Memory B cell (primary cell): ENCODE measurements at regions not wholly inside any gene's neighbourhood (a gene's known extent, or its start where the extent isn't known, plus 50 kb on each side); places are given as distances from the start of the nearest gene placed in this dataset.
A peak's percentile ranks its signal among the peaks of the same experiment; 100 is the strongest.

Experiments
- ATAC-seq: fragments of 150-1000 bp; cut with Tn5 transposase; 2 replicates; pipeline ENCODE4 v1.10.0; 2021; ENCODE audit warnings: low read depth, mild to moderate bottlenecking, moderate library complexity
- DNase-seq, 2 donors: peaks; one replicate each; pipeline ENCODE4 v3.0.0; 2022; ENCODE audit warnings: low spot score in 2 of 2
- H3K27ac Mint-ChIP-seq: one replicate; pipeline ENCODE4 v1.8.0; 2022; ENCODE audit warnings: mild to moderate bottlenecking, moderate library complexity, mixed read lengths
- H3K27me3 Mint-ChIP-seq: one replicate; pipeline ENCODE4 v1.8.0; 2022; ENCODE audit warnings: mixed read lengths
- H3K36me3 Mint-ChIP-seq: one replicate; pipeline ENCODE4 v1.8.0; 2022; ENCODE audit warnings: mild to moderate bottlenecking, mixed read lengths
- H3K4me1 Mint-ChIP-seq: one replicate; pipeline ENCODE4 v1.8.0; 2022; ENCODE audit warnings: mixed read lengths
- H3K4me3 Mint-ChIP-seq: one replicate; pipeline ENCODE4 v1.8.0; 2022; ENCODE audit warnings: mild to moderate bottlenecking, moderate library complexity, mixed read lengths
- H3K9me3 Mint-ChIP-seq: one replicate; pipeline ENCODE4 v1.8.0; 2022; ENCODE audit warnings: mixed read lengths

DNA sequence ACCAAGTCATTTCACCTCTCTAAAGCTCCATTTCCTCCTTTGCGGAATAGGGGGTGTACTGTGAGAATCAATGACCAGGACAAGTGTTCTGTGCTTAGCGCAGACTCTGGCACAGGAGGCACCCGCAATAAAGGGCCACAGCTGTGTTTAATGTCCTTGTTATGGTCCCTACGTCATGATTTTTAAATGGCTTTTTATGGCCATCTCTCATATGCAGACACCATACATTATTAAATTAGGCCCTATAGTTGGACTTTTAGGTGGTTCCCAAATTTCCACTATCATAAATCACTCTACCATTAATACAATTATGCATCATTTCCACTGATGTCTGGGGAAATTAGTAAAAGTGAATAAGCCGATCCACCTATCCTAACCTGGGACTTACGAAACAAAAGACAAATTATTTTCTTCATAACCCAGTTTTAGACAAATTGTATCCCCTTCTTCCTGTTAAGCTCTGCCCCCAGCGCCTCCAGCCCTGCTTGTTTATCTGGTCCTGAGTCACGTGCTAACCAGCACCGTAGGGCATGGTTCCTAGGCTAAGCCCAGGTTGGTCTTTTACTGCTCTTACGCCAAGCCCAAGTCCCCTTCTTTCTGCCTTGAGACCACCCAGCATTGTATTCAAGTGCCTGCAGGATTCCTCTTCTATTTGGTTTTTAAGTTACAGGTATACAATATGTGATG is 278.3 kb downstream of the SHQ1 start:
- DNase-seq = no peak
- H3K36me3 Mint-ChIP-seq = no peaks in the 10 kb centered on the region
- peaks cover 7% of the 10 kb centered on the region for H3K27me3 Mint-ChIP-seq
- H3K9me3 Mint-ChIP-seq = no peaks in the 10 kb centered on the region
- no peak overlapping the region for H3K4me3 Mint-ChIP-seq
- H3K4me1 Mint-ChIP-seq = no peaks in the 10 kb centered on the region
- no peak overlapping the region for H3K27ac Mint-ChIP-seq
- ATAC-seq = no peak

DNA sequence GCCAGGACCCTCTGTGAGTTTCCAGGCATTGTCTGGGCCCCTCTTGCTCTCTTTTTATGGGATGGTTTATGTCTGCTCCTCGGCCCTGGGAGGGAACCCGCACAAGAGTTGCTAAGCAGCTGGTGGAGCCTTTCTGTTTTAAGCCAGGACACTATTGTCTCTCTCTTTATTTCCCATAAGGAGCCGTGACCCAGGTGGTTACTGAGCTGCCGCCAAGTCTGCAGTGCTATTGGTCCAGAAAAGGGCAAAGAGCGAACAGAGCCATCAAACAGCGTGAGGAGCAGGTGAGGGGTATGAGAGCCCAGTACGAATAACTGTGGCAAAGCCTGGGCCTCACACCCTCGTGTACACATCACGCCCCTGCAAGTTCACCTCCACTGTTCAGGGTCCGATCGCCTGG is 280.2 kb downstream of the SHQ1 start:
- Mint-ChIP-seq H3K27me3 (peaks cover 6% of the 10 kb centered on the region), H3K27ac (no peak overlapping the region), H3K4me1 (no peaks in the 10 kb centered on the region), H3K4me3 (no peak overlapping the region), H3K36me3 (no peaks in the 10 kb centered on the region), H3K9me3 (no peaks in the 10 kb centered on the region)
- ATAC-seq = no peak
- DNase-seq = no peak

DNA sequence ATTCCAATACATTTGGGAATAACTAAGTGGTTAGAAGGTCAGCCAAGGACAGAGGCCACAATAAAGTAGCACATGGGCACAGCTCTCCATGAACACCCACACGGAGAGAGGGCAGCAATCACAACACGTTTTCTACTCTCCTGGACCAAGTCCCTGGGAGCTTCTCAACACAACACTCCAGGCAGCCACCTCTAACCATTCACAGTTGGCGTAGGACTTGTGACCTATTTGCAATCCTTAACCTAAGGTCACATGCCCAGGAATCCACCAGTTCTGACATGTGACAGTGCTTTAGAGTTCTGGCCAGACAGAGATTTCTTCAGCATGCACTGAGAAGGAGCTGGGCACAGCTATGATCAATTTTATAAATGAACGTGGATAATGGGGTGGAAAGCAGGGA is 280.8 kb downstream of the SHQ1 start:
- DNase-seq = no peak
- Mint-ChIP-seq H3K36me3 (no peaks in the 10 kb centered on the region), H3K27me3 (peaks cover 5% of the 10 kb centered on the region), H3K4me1 (no peaks in the 10 kb centered on the region), H3K4me3 (no peak overlapping the region), H3K9me3 (no peaks in the 10 kb centered on the region), H3K27ac (no peak overlapping the region)
- ATAC-seq = no peak

DNA sequence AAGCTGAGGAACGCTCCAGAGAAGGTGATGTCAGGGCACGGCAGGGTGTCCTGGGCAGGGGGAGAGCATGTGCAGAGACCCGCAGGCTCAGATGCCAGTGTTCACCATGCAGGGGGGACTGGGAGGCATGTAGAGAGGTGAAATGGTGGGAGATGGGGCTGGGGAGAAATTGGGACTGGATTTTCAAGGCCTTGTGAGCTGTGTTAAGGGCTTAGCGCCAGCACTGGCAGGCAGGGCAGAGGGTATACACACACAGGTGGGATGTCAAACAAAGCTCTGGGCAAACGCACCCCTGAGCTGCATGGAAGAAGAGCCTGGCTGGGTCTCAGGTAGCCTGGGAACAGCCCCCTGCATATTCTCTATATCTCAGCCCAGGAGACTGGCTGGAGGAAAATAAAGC is 282.7 kb downstream of the SHQ1 start:
- DNase-seq = no peak
- Mint-ChIP-seq H3K36me3 (peaks cover 2% of the 10 kb centered on the region), H3K27ac (no peak overlapping the region), H3K4me1 (no peaks in the 10 kb centered on the region), H3K27me3 (peaks cover 5% of the 10 kb centered on the region), H3K9me3 (peaks cover 4% of the 10 kb centered on the region), H3K4me3 (no peak overlapping the region)
- no peak for ATAC-seq

DNA sequence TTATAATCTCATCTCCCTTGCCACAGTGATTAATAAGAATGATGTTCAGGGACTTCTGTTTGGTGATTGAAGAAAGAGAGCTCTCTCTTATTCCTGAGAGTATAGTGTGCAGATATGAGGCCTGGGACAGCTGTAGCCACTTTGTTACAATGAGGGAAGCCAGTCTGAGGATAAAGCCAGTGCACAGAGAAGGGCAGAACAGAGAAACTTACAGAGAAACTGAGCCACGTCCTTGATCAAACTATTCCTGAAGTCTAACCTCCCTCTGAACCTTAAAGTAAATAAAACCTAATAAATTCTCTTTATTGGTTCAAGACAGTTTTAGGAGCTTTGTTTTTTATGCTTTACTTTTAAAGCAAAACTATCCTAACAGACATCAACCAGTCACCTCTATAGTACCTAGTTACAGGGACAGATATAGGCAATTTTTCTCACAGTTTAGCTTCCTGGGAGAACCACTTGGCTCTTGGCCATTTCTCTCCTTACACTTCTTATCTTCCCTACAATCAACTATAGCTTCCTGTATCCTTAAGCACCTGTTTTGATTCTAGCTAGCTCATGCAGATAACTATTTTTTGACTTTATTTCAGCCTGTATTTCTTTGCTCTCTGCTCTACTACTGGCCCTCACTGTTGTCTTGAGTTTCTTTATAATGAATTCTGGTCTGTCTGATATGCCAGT is 284.4 kb downstream of the SHQ1 start:
- no peak overlapping the region for H3K4me3 Mint-ChIP-seq
- peaks cover 4% of the 10 kb centered on the region for H3K9me3 Mint-ChIP-seq
- peaks cover 2% of the 10 kb centered on the region for H3K36me3 Mint-ChIP-seq
- DNase-seq (no peak), ATAC-seq (no peak)
- H3K27ac Mint-ChIP-seq = no peak overlapping the region
- H3K27me3 Mint-ChIP-seq = peaks cover 2% of the 10 kb centered on the region
- H3K4me1 Mint-ChIP-seq = peaks cover 6% of the 10 kb centered on the region

DNA sequence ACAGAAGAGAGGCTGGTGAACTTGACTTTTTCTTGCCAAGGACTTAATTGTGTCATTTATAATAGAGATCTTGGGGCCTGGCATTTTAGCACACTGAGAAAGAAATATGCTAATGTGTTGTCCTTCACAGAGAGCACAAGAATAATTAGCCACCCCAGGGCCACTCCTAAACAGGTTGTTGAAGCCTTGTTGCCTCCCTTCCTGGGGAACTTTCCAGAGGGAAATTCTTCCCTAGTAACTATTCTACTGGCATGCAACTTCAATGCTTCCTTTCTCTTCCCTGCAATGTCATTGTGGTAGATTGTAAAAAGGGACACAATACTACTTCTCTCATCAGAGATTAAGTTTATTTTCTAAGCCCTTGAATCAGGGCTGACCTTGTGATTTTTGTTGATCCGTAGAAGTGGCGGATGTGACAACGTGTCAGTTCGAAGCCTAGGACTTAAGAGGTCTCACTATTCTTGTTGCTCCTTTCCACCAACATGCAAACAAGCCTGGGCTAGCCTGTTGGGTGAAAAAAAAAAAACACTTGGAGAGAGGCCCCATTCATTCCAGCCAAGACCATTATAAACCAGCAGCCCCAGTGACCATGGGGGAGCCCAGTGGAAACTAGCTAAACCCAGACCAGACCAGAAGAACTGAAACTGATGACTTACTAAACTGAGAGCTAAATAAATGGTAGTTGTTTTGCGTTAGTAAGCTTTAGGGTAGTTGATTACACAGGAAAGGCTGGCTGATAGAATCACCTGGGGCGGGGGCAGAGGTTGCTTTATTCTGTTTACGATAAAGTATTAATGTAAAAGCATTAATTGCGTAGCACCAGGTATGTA is 287.2 kb downstream of the SHQ1 start:
- Mint-ChIP-seq H3K36me3 (peaks cover 9% of the 10 kb centered on the region), H3K9me3 (peaks cover 14% of the 10 kb centered on the region), H3K27ac (no peak overlapping the region), H3K4me3 (no peak overlapping the region), H3K27me3 (peaks cover 4% of the 10 kb centered on the region), H3K4me1 (peaks cover 20% of the 10 kb centered on the region)
- DNase-seq (no peak), ATAC-seq (no peak)

DNA sequence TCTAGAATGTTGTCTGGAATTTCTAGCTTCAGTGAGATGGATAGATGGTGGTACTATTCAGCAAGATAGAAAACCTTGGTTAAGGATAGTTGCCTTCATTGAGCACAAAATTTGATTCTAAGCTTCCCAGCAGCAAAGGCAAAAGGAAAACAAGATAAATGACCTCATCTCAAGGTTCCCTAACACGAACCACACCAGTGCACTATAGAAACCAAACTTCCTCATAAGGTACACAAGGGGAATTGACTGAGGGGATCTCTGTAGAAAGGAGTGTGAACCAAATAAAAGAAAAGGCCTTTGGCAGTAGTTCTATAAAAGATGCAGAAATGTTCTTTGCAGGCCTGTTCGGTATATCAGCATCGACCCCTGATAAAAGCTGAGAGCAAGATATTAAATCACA is 288.9 kb downstream of the SHQ1 start:
- Mint-ChIP-seq H3K4me3 (no peak overlapping the region), H3K4me1 (peaks cover 20% of the 10 kb centered on the region), H3K27ac (no peak overlapping the region), H3K36me3 (peaks cover 9% of the 10 kb centered on the region), H3K9me3 (peaks cover 14% of the 10 kb centered on the region), H3K27me3 (peaks cover 4% of the 10 kb centered on the region)
- ATAC-seq (peak; percentile 73), DNase-seq (no peak)

DNA sequence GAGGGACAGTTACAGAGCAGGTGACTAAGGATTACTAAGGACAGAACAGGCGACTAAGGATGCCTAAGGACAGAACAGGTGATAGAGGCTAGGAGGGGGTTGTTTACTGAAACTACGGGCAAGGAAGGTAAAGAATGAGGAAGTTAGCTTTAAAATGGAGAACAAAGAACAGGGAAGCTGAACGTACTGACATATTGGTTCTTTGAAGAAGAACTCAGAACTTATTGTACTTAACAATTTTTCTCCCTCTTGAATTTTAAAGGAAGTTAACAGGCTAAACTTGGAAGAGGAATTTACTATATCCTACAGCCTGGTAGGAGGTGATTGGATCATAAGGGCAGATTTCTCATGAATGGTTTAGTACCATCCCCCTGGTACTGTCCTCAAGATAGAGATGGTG is 290.2 kb downstream of the SHQ1 start:
- Mint-ChIP-seq H3K27me3 (peaks cover 4% of the 10 kb centered on the region), H3K9me3 (peaks cover 14% of the 10 kb centered on the region), H3K36me3 (peaks cover 9% of the 10 kb centered on the region), H3K4me1 (peaks cover 20% of the 10 kb centered on the region), H3K27ac (peak overlapping the region; percentile 12), H3K4me3 (no peak overlapping the region)
- DNase-seq (no peak), ATAC-seq (no peak)

DNA sequence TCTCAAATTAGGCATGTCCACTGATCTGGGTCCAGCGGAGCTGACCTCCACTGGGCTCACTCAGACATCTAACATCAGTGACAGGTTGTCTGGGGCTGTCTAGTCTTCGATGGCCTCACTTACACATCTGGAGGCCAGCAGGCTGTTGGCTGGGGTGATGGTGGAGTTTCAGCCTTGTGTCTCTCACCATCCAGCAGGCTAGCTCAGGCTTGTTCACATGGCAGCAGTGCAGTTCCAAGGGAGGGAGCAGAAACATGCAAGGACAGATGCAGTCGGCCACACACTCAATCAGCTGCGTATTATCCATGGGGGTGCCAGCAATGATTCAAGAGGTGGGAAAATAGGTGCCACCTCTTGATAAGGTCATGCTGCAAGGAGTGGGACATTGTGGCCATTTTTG is 292.5 kb downstream of the SHQ1 start:
- no peak for ATAC-seq
- no peak for DNase-seq
- no peak overlapping the region for H3K27ac Mint-ChIP-seq
- peaks cover 2% of the 10 kb centered on the region for H3K27me3 Mint-ChIP-seq
- H3K4me1 Mint-ChIP-seq = peaks cover 23% of the 10 kb centered on the region
- H3K36me3 Mint-ChIP-seq = peaks cover 7% of the 10 kb centered on the region
- no peak overlapping the region for H3K4me3 Mint-ChIP-seq
- peaks cover 10% of the 10 kb centered on the region for H3K9me3 Mint-ChIP-seq

DNA sequence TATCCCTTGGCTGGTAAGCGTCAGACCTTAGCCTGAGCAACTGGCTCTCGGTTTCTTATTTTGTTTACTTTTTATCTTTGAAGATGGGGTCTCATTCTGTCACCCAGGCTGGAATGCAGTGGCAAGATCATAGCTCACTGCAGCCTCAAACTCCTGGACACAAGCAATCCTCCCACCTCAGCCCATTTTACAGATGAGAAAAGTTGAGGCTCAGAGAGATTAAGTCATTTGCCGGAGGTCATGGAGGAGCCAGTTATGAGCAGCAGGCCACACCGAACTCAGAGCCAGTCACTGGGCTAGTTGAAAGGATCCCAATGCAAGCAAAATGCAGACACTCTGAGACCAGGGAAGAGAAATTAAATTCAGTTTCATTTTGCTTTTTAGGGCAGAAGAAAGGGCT is 293.6 kb downstream of the SHQ1 start:
- H3K27ac Mint-ChIP-seq = no peak overlapping the region
- no peak for ATAC-seq

DNA sequence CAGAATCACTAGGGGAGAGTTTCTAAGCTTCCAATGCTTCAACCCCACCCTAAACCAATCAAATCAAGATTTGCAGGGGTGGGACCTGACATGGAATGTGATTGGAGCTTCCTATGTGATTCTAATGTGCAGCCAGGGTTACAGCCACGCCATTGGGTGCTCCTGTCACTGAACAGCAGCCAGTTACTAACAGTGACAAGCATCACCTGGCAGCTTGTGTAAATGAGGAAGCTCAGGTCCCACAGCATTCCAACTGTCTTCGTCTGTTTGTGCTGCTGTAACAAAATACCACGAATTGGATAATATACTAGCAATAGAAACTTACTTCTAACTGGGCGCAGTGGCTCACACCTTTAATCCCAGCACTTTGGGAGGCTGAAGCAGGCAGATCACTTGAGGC is 294.9 kb downstream of the SHQ1 start:
- Mint-ChIP-seq H3K9me3 (peaks cover 9% of the 10 kb centered on the region), H3K27ac (no peak overlapping the region), H3K36me3 (peaks cover 7% of the 10 kb centered on the region), H3K27me3 (peaks cover 2% of the 10 kb centered on the region), H3K4me3 (no peak overlapping the region), H3K4me1 (peaks cover 26% of the 10 kb centered on the region)
- no peak for DNase-seq
- ATAC-seq = no peak

More for the DNA sequence above, 293.6 kb downstream of the SHQ1 start:
- Mint-ChIP-seq H3K9me3 (peaks cover 10% of the 10 kb centered on the region), H3K4me1 (peaks cover 33% of the 10 kb centered on the region), H3K4me3 (no peak overlapping the region), H3K36me3 (peaks cover 7% of the 10 kb centered on the region), H3K27me3 (peaks cover 2% of the 10 kb centered on the region)
- DNase-seq = no peak

DNA sequence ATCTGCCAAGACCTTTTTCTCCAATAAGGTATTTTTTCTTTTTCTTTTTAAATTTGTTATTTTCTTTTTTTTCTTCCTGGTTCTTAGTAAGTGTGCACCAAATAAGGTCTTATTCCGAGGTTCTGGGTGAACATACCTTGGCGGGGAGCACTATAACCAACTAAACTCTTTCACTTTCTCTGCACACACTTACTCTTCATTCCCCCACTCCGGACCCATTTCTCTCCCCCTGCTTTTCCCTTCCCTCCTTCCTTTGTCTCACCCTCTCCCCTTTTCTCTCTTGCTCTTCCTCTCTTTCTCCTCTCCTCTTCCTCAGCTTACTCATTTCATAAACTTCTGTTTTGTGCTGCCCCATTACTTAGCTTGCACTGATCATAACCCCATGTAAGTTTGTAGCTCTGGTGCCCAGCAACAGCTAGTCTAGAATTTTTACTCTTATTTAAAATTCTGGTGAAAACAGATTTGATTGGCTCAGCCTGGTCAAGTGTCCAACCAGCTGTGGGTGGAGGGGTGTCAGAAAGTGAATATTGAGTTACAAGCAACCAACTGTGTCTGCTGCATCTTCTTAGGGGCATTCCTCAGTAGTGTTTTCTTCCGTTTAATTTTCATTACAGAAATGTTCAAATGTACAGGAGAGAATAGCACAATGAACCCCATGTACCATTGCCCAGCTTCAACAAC is 297.5 kb downstream of the SHQ1 start:
- Mint-ChIP-seq H3K27me3 (peaks cover 2% of the 10 kb centered on the region), H3K27ac (peak overlapping the region; percentile 51), H3K9me3 (no peaks in the 10 kb centered on the region), H3K4me3 (peak overlapping the region; percentile 71), H3K4me1 (peaks cover 17% of the 10 kb centered on the region), H3K36me3 (no peaks in the 10 kb centered on the region)
- ATAC-seq = peak; percentile 21
- DNase-seq = no peak

DNA sequence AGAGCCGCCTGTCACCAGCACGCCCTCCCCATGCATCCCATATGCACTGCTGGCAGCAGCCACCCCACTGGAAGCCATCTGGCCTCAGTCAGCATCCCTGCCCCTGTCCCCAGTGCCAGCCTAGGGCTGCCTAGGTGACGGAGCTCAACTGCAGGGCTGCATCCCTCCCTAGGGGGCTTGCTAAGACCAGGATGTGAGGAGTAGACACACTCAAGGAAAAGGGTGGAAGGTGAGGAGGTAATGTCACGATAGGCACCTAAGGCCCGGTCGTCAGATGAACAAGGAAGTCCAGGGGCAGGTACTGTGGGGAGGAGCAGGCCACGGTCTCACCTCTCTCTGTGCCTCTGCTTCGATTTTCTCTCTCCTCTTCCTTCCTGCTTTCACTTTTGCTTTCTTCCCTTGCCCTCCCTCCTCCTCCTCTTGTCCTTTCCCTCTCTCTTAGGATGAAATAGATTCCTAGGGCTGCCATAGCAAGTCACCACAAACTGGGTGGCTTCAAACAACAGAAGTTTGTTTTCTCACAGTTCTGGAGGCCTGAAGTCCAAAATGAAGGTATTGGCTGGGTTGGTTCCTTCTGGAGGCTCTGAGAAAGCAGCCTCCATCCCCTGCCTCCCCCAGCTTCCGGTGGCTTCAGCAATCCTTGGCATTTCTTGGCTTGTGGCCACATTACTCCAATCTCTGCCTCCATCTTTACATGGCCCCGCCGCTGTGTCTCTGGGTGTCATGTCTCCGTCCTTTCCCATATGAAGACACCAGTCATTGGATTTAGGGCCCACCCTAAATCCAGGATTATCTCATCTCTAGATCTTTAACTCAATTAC is 298.3 kb downstream of the SHQ1 start:
- DNase-seq = no peak

More for the DNA sequence above, 298.3 kb downstream of the SHQ1 start:
- peak; percentile 50 for ATAC-seq
- peaks cover 17% of the 10 kb centered on the region for H3K4me1 Mint-ChIP-seq
- H3K36me3 Mint-ChIP-seq = no peaks in the 10 kb centered on the region
- H3K4me3 Mint-ChIP-seq = peak overlapping the region; percentile 71
- H3K9me3 Mint-ChIP-seq = no peaks in the 10 kb centered on the region
- H3K27ac Mint-ChIP-seq = peak overlapping the region; percentile 77
- H3K27me3 Mint-ChIP-seq = peaks cover 2% of the 10 kb centered on the region
